ENCODE measurements at regions not wholly inside any gene's neighbourhood (a gene's known extent, or its start where the extent isn't known, plus 50 kb on each side); places are given as distances from the start of the nearest gene placed in this dataset.

DNA sequence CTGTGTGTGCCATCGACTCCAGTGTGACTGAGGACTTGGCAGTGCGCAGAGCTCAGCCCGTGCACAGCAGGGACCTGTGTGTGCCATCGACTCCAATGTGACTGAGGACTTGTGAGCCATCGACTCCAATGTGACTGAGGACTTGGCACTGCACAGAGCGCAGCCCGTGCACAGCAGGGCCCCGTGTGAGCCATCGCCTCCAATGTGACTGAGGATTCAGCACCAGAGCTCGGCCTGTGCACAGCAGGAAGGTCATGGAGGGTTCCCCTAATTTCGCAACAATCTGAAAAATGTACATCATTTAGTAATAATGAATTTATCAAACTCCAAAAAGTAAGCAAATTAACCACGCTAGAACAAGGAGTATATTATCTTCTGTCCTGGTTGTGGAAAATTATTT lies 348.3 kb upstream of the B3GAT1 start:
- Histone ChIP-seq H3K4me1 (no peaks in the 10 kb centered on the region), H3K27ac (no peak overlapping the region), H3K9me3 (no peaks in the 10 kb centered on the region), H3K27me3 (no peaks in the 10 kb centered on the region), H3K36me3 (no peaks in the 10 kb centered on the region), H3K4me3 (no peak overlapping the region)
- DNase-seq, result no peak
- WGBS (ENCODE audit: insufficient coverage, low coverage, low lambda C conversion rate, missing lambda C conversion rate), result 73% methylated on average over 5 of the region's 12 CpGs
- TF ChIP-seq, protein P1, sequence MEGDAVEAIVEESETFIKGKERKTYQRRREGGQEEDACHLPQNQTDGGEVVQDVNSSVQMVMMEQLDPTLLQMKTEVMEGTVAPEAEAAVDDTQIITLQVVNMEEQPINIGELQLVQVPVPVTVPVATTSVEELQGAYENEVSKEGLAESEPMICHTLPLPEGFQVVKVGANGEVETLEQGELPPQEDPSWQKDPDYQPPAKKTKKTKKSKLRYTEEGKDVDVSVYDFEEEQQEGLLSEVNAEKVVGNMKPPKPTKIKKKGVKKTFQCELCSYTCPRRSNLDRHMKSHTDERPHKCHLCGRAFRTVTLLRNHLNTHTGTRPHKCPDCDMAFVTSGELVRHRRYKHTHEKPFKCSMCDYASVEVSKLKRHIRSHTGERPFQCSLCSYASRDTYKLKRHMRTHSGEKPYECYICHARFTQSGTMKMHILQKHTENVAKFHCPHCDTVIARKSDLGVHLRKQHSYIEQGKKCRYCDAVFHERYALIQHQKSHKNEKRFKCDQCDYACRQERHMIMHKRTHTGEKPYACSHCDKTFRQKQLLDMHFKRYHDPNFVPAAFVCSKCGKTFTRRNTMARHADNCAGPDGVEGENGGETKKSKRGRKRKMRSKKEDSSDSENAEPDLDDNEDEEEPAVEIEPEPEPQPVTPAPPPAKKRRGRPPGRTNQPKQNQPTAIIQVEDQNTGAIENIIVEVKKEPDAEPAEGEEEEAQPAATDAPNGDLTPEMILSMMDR (IDR thresholded peaks at IDR 0.05), result no peak
- no peak for TF ChIP-seq POLR2A (IDR thresholded peaks at IDR 0.05)
- no peak for ATAC-seq
- intact Hi-C loops (cut with DNase I), result no loop called here

DNA sequence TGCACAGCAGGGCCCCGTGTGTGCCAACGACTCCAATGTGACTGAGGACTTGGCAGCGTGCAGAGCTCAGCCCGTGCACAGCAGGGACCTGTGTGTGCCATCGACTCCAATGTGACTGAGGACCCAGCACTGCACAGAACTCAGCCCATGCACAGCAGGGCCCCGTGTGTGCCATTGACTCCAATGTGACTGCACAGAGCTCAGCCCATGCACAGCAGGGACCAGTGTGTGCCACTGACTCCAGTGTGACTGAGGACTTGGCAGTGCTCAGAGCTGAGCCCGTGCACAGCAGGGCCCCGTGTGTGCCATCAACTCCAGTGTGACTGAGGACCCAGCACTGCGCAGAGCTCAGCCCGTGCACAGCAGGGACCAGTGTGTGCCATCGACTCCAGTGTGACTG lies 347.8 kb upstream of the B3GAT1 start:
- H3K36me3 ChIP-seq, result no peaks in the 10 kb centered on the region
- no peaks in the 10 kb centered on the region for H3K4me1 ChIP-seq
- no peaks in the 10 kb centered on the region for H3K27me3 ChIP-seq
- intact Hi-C loops (cut with DNase I), result no loop called here
- ATAC-seq (no peak), DNase-seq (no peak)
- 33% methylated on average over 1 of the region's 11 CpGs for WGBS (ENCODE audit: insufficient coverage, low coverage, low lambda C conversion rate, missing lambda C conversion rate)
- no peaks in the 10 kb centered on the region for H3K9me3 ChIP-seq
- no peak overlapping the region for H3K4me3 ChIP-seq
- H3K27ac ChIP-seq, result no peak overlapping the region
- TF ChIP-seq, protein P1 (IDR thresholded peaks at IDR 0.05), result no peak
- no peak for TF ChIP-seq POLR2A (IDR thresholded peaks at IDR 0.05)

DNA sequence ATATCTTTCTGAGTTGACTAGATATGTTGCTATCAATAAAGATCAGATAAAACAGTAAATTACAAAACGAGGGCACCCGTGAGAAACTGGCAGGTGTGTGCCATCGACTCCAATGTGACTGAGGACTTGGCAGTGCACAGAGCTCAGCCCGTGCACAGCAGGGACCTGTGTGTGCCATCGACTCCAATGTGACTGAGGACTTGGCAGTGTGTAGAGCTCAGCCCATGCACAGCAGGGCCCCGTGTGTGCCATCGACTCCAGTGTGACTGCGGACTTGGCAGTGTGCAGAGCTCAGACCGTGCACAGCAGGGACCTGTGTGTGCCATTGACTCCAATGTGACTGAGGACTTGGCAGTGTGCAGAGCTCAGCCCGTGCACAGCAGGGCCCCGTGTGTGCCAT lies 347.2 kb upstream of the B3GAT1 start:
- intact Hi-C loops (cut with DNase I), result no loop called here

DNA sequence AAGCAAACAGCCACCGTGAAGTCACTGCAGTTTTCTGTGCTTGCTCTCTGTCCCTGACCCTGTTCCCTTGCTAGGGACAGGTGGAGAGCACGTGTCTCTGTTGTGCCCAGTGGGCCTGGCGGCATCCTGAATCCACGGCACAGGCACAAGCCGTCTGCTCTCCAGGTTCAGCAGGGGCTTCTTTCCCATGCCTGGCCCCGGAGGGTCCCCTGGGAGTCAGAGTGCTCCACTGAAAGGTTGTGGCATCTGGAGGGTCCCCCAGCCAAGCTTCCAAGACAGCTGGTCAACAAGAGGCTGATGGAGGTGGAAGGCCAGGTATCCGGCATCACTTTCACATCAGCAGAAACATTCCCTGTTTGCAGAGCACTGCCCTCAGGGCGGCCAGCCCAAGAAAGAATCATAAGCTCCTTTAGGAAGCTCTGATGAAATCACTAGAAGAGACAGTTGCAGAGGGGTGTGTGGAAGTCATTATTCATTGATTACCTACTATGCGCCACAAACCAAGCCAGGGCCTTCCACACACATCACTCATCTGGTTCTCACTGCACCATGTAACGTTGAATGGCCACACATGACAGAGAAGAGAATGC lies 346.4 kb upstream of the B3GAT1 start:
- ATAC-seq (no peak), DNase-seq (no peak)
- H3K27me3 ChIP-seq, result no peaks in the 10 kb centered on the region
- no peaks in the 10 kb centered on the region for H3K9me3 ChIP-seq
- 75% methylated on average over 4 of the region's 10 CpGs for WGBS (ENCODE audit: insufficient coverage, low coverage, low lambda C conversion rate, missing lambda C conversion rate)
- H3K4me3 ChIP-seq, result no peak overlapping the region
- no peak for TF ChIP-seq POLR2A (IDR thresholded peaks at IDR 0.05)
- TF ChIP-seq, protein P1 (IDR thresholded peaks at IDR 0.05), result no peak
- H3K27ac ChIP-seq, result no peak overlapping the region
- intact Hi-C loops (cut with DNase I), result no loop called here
- no peaks in the 10 kb centered on the region for H3K4me1 ChIP-seq
- H3K36me3 ChIP-seq, result no peaks in the 10 kb centered on the region

More for the DNA sequence above, 347.2 kb upstream of the B3GAT1 start:
- H3K36me3 ChIP-seq, result no peaks in the 10 kb centered on the region
- ATAC-seq (no peak), DNase-seq (no peak)
- H3K27ac ChIP-seq, result no peak overlapping the region
- H3K4me3 ChIP-seq, result no peak overlapping the region
- no peaks in the 10 kb centered on the region for H3K4me1 ChIP-seq
- WGBS (ENCODE audit: insufficient coverage, low coverage, low lambda C conversion rate, missing lambda C conversion rate), result 43% methylated on average over 4 of the region's 11 CpGs
- no peaks in the 10 kb centered on the region for H3K27me3 ChIP-seq
- no peaks in the 10 kb centered on the region for H3K9me3 ChIP-seq
- TF ChIP-seq, protein P1 (IDR thresholded peaks at IDR 0.05), result no peak
- no peak for TF ChIP-seq POLR2A (IDR thresholded peaks at IDR 0.05)

DNA sequence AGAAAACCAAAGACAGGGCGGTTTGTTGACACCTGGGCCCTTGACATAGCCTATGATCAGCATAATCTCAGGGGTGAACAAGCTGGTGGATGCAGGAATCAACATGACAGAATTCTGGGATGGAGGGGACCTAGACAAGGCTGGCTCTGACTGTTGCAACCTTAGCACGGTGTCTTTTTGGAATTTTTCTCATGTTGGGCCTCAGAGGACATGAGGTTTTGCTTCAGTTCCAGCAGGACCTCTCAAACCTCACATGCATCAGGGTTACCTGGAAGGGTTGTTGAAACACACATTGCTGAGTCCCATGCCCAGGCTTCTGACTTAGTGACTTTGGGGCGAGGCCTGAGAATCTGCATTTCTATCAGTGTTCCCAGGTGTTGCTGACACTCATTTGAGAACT lies 345.6 kb upstream of the B3GAT1 start:
- TF ChIP-seq, protein P1 (IDR thresholded peaks at IDR 0.05), result no peak
- TF ChIP-seq POLR2A (IDR thresholded peaks at IDR 0.05), result no peak
- no peak overlapping the region for H3K27ac ChIP-seq
- H3K4me1 ChIP-seq, result no peaks in the 10 kb centered on the region
- DNase-seq (no peak), ATAC-seq (no peak)
- no peaks in the 10 kb centered on the region for H3K36me3 ChIP-seq
- H3K4me3 ChIP-seq, result no peak overlapping the region
- no CpG with 5 or more reads among the region's 3 CpGs for WGBS (ENCODE audit: insufficient coverage, low coverage, low lambda C conversion rate, missing lambda C conversion rate)
- no peaks in the 10 kb centered on the region for H3K27me3 ChIP-seq
- H3K9me3 ChIP-seq, result no peaks in the 10 kb centered on the region
- intact Hi-C loops (cut with DNase I), result no loop called here

Data from right lobe of liver (tissue), 6 donors.